ENCODE measurements at regions not wholly inside any gene's neighbourhood (a gene's known extent, or its start where the extent isn't known, plus 50 kb on each side); places are given as distances from the start of the nearest gene placed in this dataset.

GRCh38 chr15:53843869-53844569 lies 84.6 kb upstream of the WDR72 start:
- Histone ChIP-seq H3F3A (ENCODE audit: insufficient read depth, low read length) (no peaks in the 10 kb centered on the region), H3K36me3 (replicated peaks; ENCODE audit: insufficient read depth, low read length) (no peaks in the 10 kb centered on the region), H3K9me3 (replicated peaks; ENCODE audit: insufficient read depth, low read length) (no peaks in the 10 kb centered on the region), H4K20me1 (ENCODE audit: insufficient read depth, low read length) (no peaks in the 10 kb centered on the region), H3K27ac (ENCODE audit: low read length) (no peak overlapping the region), H3K4me3 (ENCODE audit: low read length) (no peak overlapping the region), H3K27me3 (replicated peaks; ENCODE audit: insufficient read depth, low read length) (no peaks in the 10 kb centered on the region), H3K79me2 (ENCODE audit: low read length) (no peaks in the 10 kb centered on the region), H3K4me1 (ENCODE audit: low read length) (no peaks in the 10 kb centered on the region), H3K9ac (ENCODE audit: low read length) (no peak overlapping the region), H3K9me2 (replicated peaks; ENCODE audit: insufficient read depth, low read length) (no peaks in the 10 kb centered on the region), H2AFZ (ENCODE audit: low read length) (no peak overlapping the region), H3K4me2 (ENCODE audit: low read depth, low read length) (no peak overlapping the region)
- TF ChIP-seq EZH2phosphoT487 (IDR thresholded peaks at IDR 0.05; ENCODE audit: low read length) (no peak), EZH2 (optimal IDR thresholded peaks at IDR 0.05; ENCODE audit: low read depth, low read length) (no peak)
- TF ChIP-seq, protein P1, sequence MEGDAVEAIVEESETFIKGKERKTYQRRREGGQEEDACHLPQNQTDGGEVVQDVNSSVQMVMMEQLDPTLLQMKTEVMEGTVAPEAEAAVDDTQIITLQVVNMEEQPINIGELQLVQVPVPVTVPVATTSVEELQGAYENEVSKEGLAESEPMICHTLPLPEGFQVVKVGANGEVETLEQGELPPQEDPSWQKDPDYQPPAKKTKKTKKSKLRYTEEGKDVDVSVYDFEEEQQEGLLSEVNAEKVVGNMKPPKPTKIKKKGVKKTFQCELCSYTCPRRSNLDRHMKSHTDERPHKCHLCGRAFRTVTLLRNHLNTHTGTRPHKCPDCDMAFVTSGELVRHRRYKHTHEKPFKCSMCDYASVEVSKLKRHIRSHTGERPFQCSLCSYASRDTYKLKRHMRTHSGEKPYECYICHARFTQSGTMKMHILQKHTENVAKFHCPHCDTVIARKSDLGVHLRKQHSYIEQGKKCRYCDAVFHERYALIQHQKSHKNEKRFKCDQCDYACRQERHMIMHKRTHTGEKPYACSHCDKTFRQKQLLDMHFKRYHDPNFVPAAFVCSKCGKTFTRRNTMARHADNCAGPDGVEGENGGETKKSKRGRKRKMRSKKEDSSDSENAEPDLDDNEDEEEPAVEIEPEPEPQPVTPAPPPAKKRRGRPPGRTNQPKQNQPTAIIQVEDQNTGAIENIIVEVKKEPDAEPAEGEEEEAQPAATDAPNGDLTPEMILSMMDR (IDR thresholded peaks at IDR 0.05; ENCODE audit: low read length), result no peak
- DNase-seq, result no peak

- Histone ChIP-seq H3F3A (ENCODE audit: insufficient read depth, low read length) (no peaks in the 10 kb centered on the region), H3K4me2 (ENCODE audit: low read depth, low read length) (no peak overlapping the region), H3K4me1 (ENCODE audit: low read length) (no peaks in the 10 kb centered on the region), H3K9ac (ENCODE audit: low read length) (no peak overlapping the region), H3K36me3 (replicated peaks; ENCODE audit: insufficient read depth, low read length) (no peaks in the 10 kb centered on the region), H4K20me1 (ENCODE audit: insufficient read depth, low read length) (no peaks in the 10 kb centered on the region), H3K9me2 (replicated peaks; ENCODE audit: insufficient read depth, low read length) (no peaks in the 10 kb centered on the region), H2AFZ (ENCODE audit: low read length) (no peak overlapping the region), H3K79me2 (ENCODE audit: low read length) (no peaks in the 10 kb centered on the region), H3K9me3 (replicated peaks; ENCODE audit: insufficient read depth, low read length) (no peaks in the 10 kb centered on the region), H3K27me3 (replicated peaks; ENCODE audit: insufficient read depth, low read length) (no peaks in the 10 kb centered on the region), H3K27ac (ENCODE audit: low read length) (no peak overlapping the region), H3K4me3 (ENCODE audit: low read length) (no peak overlapping the region)
- no peak for TF ChIP-seq EZH2 (optimal IDR thresholded peaks at IDR 0.05; ENCODE audit: low read depth, low read length)
- no peak for TF ChIP-seq EZH2phosphoT487 (IDR thresholded peaks at IDR 0.05; ENCODE audit: low read length)
- TF ChIP-seq, protein P1 (IDR thresholded peaks at IDR 0.05; ENCODE audit: low read length), result no peak
- no peak for DNase-seq
Observed at GRCh38 chr15:53843166-53843565, 83.7 kb upstream of the WDR72 start.

DNA sequence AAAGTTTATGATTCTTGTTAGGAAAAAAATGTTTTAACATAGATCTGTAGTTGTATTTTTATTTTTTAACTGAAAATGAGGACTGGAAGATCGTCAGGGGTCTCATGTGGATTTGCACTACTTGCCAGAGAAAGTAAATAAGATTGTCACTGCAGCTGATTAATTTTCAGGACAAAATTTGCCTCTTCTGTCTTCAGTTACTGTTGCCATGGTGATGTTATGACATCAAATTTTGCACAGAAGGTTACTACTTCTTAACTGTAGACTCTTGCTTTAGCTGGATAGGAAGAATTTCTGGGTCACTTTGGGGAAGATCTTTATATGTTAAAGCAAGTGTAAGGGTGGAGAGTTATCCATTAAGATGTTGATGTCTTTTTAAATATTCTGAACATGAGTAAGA lies 82.2 kb upstream of the WDR72 start:
- H3K4me3 ChIP-seq (ENCODE audit: low read length), result no peak overlapping the region
- H3K27ac ChIP-seq (ENCODE audit: low read length), result no peak overlapping the region
- H3K9ac ChIP-seq (ENCODE audit: low read length), result no peak overlapping the region
- no peaks in the 10 kb centered on the region for H3K9me3 ChIP-seq (replicated peaks; ENCODE audit: insufficient read depth, low read length)
- no peaks in the 10 kb centered on the region for H4K20me1 ChIP-seq (ENCODE audit: insufficient read depth, low read length)
- no peak for DNase-seq
- no peak overlapping the region for H3K4me2 ChIP-seq (ENCODE audit: low read depth, low read length)
- no peaks in the 10 kb centered on the region for H3K9me2 ChIP-seq (replicated peaks; ENCODE audit: insufficient read depth, low read length)
- no peaks in the 10 kb centered on the region for H3F3A ChIP-seq (ENCODE audit: insufficient read depth, low read length)
- H2AFZ ChIP-seq (ENCODE audit: low read length), result no peak overlapping the region
- no peaks in the 10 kb centered on the region for H3K27me3 ChIP-seq (replicated peaks; ENCODE audit: insufficient read depth, low read length)
- TF ChIP-seq, protein P1 (IDR thresholded peaks at IDR 0.05; ENCODE audit: low read length), result no peak
- TF ChIP-seq EZH2phosphoT487 (IDR thresholded peaks at IDR 0.05; ENCODE audit: low read length), result no peak
- TF ChIP-seq EZH2 (optimal IDR thresholded peaks at IDR 0.05; ENCODE audit: low read depth, low read length), result no peak
- H3K36me3 ChIP-seq (replicated peaks; ENCODE audit: insufficient read depth, low read length), result no peaks in the 10 kb centered on the region
- no peaks in the 10 kb centered on the region for H3K4me1 ChIP-seq (ENCODE audit: low read length)
- H3K79me2 ChIP-seq (ENCODE audit: low read length), result no peaks in the 10 kb centered on the region

Measured in MM.1S (cell line).